ENCODE measurements at regions not wholly inside any gene's neighbourhood (a gene's known extent, or its start where the extent isn't known, plus 50 kb on each side); places are given as distances from the start of the nearest gene placed in this dataset.

GRCh38 chr15:66617137-66618090, 51.6 kb upstream of the LCTL start:
- peak in 1 of 4 donors; percentile 58 for TF ChIP-seq POLR2A (IDR thresholded peaks at IDR 0.05)
- TF ChIP-seq CTCF (IDR thresholded peaks at IDR 0.05): peak in 1 of 6 experiments; percentile 3
- peak; percentile 80 to 83 for TF ChIP-seq POLR2AphosphoS5 (IDR thresholded peaks at IDR 0.05)

Measured in upper lobe of left lung (tissue), 4 donors.